Right lobe of liver (tissue), 4 donors: ENCODE measurements at regions not wholly inside any gene's neighbourhood (a gene's known extent, or its start where the extent isn't known, plus 50 kb on each side); places are given as distances from the start of the nearest gene placed in this dataset.

ENCODE experiments used
- POLR2A ChIP-seq: fragments of 450-650 bp; IDR thresholded peaks from one replicate; pipeline ENCODE4 v1.6.1; 2017; ENCODE audit warnings: antibody characterized with exemption, mild to moderate bottlenecking
- TF ChIP-seq, protein P1 (sequence below), 4 donors: fragments of 200-600 bp in 3 of 4; fragments of 450-650 bp in 1 of 4; IDR thresholded peaks; one replicate each; pipeline versions ENCODE4 v1.5.1 to v1.8.0; 2016 to 2022; ENCODE audit warnings: antibody characterized with exemption in 4 of 4, mild to moderate bottlenecking in 2 of 4
- donor health status: DM: no; HTN: no; CAD: no.
- donor health status: DM: no; HTN: no; CAD: no.
- donor health status: DM: no; HTN: yes; CAD: no.

GRCh38 chr10:111996103-111996502 lies 187.5 kb downstream of the GPAM start:
- TF ChIP-seq, protein P1, sequence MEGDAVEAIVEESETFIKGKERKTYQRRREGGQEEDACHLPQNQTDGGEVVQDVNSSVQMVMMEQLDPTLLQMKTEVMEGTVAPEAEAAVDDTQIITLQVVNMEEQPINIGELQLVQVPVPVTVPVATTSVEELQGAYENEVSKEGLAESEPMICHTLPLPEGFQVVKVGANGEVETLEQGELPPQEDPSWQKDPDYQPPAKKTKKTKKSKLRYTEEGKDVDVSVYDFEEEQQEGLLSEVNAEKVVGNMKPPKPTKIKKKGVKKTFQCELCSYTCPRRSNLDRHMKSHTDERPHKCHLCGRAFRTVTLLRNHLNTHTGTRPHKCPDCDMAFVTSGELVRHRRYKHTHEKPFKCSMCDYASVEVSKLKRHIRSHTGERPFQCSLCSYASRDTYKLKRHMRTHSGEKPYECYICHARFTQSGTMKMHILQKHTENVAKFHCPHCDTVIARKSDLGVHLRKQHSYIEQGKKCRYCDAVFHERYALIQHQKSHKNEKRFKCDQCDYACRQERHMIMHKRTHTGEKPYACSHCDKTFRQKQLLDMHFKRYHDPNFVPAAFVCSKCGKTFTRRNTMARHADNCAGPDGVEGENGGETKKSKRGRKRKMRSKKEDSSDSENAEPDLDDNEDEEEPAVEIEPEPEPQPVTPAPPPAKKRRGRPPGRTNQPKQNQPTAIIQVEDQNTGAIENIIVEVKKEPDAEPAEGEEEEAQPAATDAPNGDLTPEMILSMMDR (IDR thresholded peaks at IDR 0.05) = no peak
- TF ChIP-seq POLR2A = no peak
